ENCODE measurements at regions not wholly inside any gene's neighbourhood (a gene's known extent, or its start where the extent isn't known, plus 50 kb on each side); places are given as distances from the start of the nearest gene placed in this dataset.

GRCh38 chrX:134716620-134717012 is 58.3 kb upstream of the PLAC1 start:
- DNase-seq, result no peak

- DNase-seq, result no peak
Measured at GRCh38 chrX:134715930-134716619, 57.8 kb upstream of the PLAC1 start.

DNA sequence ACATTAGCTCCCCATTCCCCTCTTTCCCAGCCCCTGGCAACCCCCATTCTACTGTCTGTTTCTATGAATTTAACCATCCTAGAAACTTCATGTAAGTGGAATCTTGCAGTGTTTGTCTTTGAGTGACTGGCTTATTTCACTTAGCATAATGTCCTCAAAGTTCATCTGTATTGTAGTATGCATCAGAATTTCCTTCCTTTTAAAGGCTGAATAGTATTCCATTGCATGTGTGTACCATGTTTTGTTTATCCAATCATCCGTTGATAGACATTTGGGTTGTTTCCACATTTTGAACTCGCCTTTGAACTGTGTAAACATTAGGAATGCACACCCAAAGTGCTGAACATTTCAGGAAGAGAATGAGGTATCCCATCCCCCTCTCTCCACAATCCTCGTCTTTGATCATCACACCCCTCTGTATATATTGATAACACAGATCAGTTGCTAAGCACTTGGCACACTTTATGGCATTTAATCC is 56.4 kb upstream of the PLAC1 start:
- DNase-seq, result no peak

GRCh38 chrX:134713618-134714107 is 55.4 kb upstream of the PLAC1 start:
- DNase-seq, result no peak

DNA sequence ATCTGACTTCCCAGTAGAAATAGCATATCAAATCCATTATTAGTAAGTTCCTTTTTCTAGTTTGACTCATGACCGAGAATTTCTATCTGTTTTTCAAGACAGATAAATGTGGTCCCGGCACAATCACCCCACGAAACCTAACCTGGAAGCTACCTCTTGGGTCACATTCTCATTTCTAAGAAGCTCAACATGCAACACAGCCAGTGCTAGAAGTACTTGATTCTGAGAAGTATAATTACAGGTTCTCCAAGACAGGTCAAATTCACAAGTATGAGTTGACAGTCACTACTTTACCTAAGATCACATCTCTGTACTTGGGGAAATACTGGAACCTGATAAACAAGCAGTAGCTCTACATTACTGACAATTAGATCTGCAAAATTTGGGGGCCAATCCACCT is 54.0 kb upstream of the PLAC1 start:
- DNase-seq, result no peak

DNA sequence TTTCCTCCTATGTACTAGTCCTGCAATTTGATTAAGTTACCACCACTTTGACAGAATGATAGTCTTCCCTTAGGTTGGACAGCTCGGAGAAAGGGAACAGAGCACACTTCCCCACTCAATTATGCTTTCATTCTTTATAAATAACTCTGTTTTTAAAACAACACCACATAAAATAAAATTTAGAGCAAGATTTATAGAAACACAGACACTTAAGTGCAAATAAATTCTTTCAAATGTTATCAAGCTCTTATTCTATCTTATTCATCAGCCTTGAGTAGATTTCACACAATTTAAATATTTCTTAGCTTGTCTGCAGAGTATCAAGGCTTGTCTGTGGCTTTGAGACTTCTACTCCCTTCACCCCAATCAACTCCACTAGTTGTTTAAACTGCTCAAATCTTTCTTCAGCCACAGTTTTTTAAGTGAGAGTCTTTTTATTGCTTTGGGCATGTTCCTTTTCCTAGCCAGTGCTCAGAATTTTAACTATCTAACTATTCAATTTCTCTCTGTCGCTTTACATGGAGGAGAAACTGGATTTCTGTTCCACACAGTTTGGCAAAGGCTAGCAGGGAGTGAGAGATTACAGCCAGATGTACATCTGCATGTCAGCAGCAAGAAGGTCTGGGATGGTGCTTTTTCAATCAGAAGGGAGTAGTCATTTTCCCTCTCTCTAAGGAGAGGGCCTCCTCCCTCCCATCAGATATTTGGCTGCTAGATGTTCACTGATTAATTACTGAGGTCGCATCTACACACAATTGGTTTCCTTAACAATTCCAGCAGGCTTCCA is 53.1 kb upstream of the PLAC1 start:
- DNase-seq, result no peak
